ENCODE measurements at regions not wholly inside any gene's neighbourhood (a gene's known extent, or its start where the extent isn't known, plus 50 kb on each side); places are given as distances from the start of the nearest gene placed in this dataset.

GRCh38 chr2:78568782-78569373, 456.6 kb upstream of the REG3G start:
- no peak for TF ChIP-seq CTCF (IDR thresholded peaks at IDR 0.05; ENCODE audit: control extremely low read depth, extremely low read depth)
- Histone ChIP-seq H3K9me3 (ENCODE audit: control insufficient read depth in 4 of 4, insufficient read depth in 3 of 4, low read length in 3 of 4) (no peaks in the 10 kb centered on the region), H3K36me3 (ENCODE audit: control insufficient read depth in 4 of 4, insufficient read depth in 4 of 4, low read length in 4 of 4) (no peaks in the 10 kb centered on the region), H3K4me3 (no peak overlapping the region), H3K27ac (ENCODE audit: low read depth in 1 of 2, low read length in 1 of 2) (no peak overlapping the region), H3K27me3 (ENCODE audit: control insufficient read depth in 3 of 3, insufficient read depth in 3 of 3, low read length in 2 of 3) (no peaks in the 10 kb centered on the region), H3K4me1 (ENCODE audit: control insufficient read depth in 5 of 5, insufficient read depth in 5 of 5, low read length in 5 of 5) (no peaks in the 10 kb centered on the region), H3K9ac (ENCODE audit: insufficient read depth in 1 of 2, low read length in 2 of 2) (no peak overlapping the region)
- ATAC-seq (ENCODE audit: insufficient read depth, low FRiP score) (no peak), DNase-seq (no peak)
- 68 to 69% methylated on average over 6 of the region's 6 CpGs for WGBS, 2 donors

DNA sequence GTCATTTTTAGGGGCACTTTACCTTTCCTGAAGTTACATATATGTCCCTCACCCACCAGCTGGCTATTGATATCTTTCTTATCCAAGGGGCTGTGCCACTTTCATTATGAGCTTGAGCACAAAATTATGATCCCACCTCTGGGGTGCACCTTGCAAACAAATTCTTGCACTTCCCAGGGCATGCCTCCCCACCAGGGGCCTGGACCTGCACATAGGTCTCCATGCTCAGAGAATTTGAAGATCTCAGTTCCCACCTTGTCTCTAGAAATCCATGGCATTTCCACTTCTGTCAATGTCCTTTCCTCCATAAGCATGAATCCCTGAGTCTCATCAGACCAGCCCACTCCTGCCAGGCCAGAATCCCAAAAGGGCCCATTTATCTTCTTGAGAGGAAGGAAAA, 449.1 kb upstream of the REG3G start:
- no peaks in the 10 kb centered on the region for H3K4me1 ChIP-seq (ENCODE audit: control insufficient read depth in 5 of 5, insufficient read depth in 5 of 5, low read length in 5 of 5)
- no peak for ATAC-seq (ENCODE audit: insufficient read depth, low FRiP score)
- H3K27ac ChIP-seq (ENCODE audit: low read depth in 1 of 2, low read length in 1 of 2): no peak overlapping the region
- no peak for TF ChIP-seq CTCF (IDR thresholded peaks at IDR 0.05; ENCODE audit: control extremely low read depth, extremely low read depth)
- H3K36me3 ChIP-seq (ENCODE audit: control insufficient read depth in 4 of 4, insufficient read depth in 4 of 4, low read length in 4 of 4): no peaks in the 10 kb centered on the region
- DNase-seq: no peak
- H3K9ac ChIP-seq (ENCODE audit: insufficient read depth in 1 of 2, low read length in 2 of 2): no peak overlapping the region
- no peaks in the 10 kb centered on the region for H3K9me3 ChIP-seq (ENCODE audit: control insufficient read depth in 4 of 4, insufficient read depth in 3 of 4, low read length in 3 of 4)
- H3K27me3 ChIP-seq (ENCODE audit: control insufficient read depth in 3 of 3, insufficient read depth in 3 of 3, low read length in 2 of 3): no peaks in the 10 kb centered on the region
- no peak overlapping the region for H3K4me3 ChIP-seq

DNA sequence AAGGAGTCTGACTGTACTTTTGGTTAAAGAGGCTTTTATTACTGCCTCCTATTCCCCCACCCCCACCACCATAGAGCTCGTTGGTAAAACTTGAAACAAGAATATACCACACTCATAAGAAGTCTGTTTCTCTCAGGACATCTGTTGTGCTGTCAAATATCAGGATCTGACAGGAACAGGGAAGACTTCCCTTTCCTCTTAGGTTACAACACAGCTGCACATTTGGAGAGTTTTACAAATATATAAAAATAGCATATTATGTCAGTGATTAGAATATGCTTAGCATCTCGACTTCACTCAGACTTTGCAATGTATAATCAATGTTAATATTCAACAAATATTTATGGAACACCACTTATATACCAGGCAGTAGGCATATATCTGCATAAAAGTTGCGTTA, 439.6 kb upstream of the REG3G start:
- no peaks in the 10 kb centered on the region for H3K36me3 ChIP-seq (ENCODE audit: control insufficient read depth in 4 of 4, insufficient read depth in 4 of 4, low read length in 4 of 4)
- H3K27me3 ChIP-seq (ENCODE audit: control insufficient read depth in 3 of 3, insufficient read depth in 3 of 3, low read length in 2 of 3): no peaks in the 10 kb centered on the region
- WGBS, 2 donors: 35 to 44% methylated on average over 3 of the region's 3 CpGs
- DNase-seq (peak in 2 of 3 donors; percentile 4 to 7), ATAC-seq (ENCODE audit: insufficient read depth, low FRiP score) (no peak)
- H3K9me3 ChIP-seq (ENCODE audit: control insufficient read depth in 4 of 4, insufficient read depth in 3 of 4, low read length in 3 of 4): no peaks in the 10 kb centered on the region
- no peak for TF ChIP-seq CTCF (IDR thresholded peaks at IDR 0.05; ENCODE audit: control extremely low read depth, extremely low read depth)
- no peak overlapping the region for H3K9ac ChIP-seq (ENCODE audit: insufficient read depth in 1 of 2, low read length in 2 of 2)
- H3K4me3 ChIP-seq: no peak overlapping the region
- H3K4me1 ChIP-seq (ENCODE audit: control insufficient read depth in 5 of 5, insufficient read depth in 5 of 5, low read length in 5 of 5): no peaks in the 10 kb centered on the region
- no peak overlapping the region for H3K27ac ChIP-seq (ENCODE audit: low read depth in 1 of 2, low read length in 1 of 2)

- ATAC-seq (ENCODE audit: insufficient read depth, low FRiP score): no peak
- H3K36me3 ChIP-seq (ENCODE audit: control insufficient read depth in 4 of 4, insufficient read depth in 4 of 4, low read length in 4 of 4): no peaks in the 10 kb centered on the region
- no peak overlapping the region for H3K27ac ChIP-seq (ENCODE audit: low read depth in 1 of 2, low read length in 1 of 2)
- no peaks in the 10 kb centered on the region for H3K27me3 ChIP-seq (ENCODE audit: control insufficient read depth in 3 of 3, insufficient read depth in 3 of 3, low read length in 2 of 3)
- H3K4me1 ChIP-seq (ENCODE audit: control insufficient read depth in 5 of 5, insufficient read depth in 5 of 5, low read length in 5 of 5): no peaks in the 10 kb centered on the region
- no peaks in the 10 kb centered on the region for H3K9me3 ChIP-seq (ENCODE audit: control insufficient read depth in 4 of 4, insufficient read depth in 3 of 4, low read length in 3 of 4)
- TF ChIP-seq CTCF (IDR thresholded peaks at IDR 0.05; ENCODE audit: control extremely low read depth, extremely low read depth): no peak
- no peak for DNase-seq
- H3K4me3 ChIP-seq: no peak overlapping the region
- 57 to 58% methylated on average over 1 of the region's 1 CpG for WGBS, 2 donors
- no peak overlapping the region for H3K9ac ChIP-seq (ENCODE audit: insufficient read depth in 1 of 2, low read length in 2 of 2)
Observed at GRCh38 chr2:78586316-78586715, 439.2 kb upstream of the REG3G start.

All from lung (tissue), 11 donors.